GM23338 (cell line): ENCODE measurements at regions not wholly inside any gene's neighbourhood (a gene's known extent, or its start where the extent isn't known, plus 50 kb on each side); places are given as distances from the start of the nearest gene placed in this dataset.

Experiments used
- ATAC-seq: fragments of 200-7000 bp; cut with Tn5 transposase; 3 replicates; pipeline ENCODE4 v1.9.1; 2020
- DNase-seq: peaks from one replicate; pipeline ENCODE4 v3.0.0-alpha.2; 2015; ENCODE audit warnings: low spot score
- H2AFZ ChIP-seq: fragments of 200-600 bp; sonication (generic); 2 replicates; pipeline ENCODE4 v1.8.0; 2016; ENCODE audit warnings: antibody characterized with exemption, mild to moderate bottlenecking, moderate library complexity
- H3F3A ChIP-seq: fragments of 200-600 bp; sonication (generic); replicated peaks from 2 replicates; pipeline ENCODE4 v1.8.0; 2017; ENCODE audit warnings: antibody characterized with exemption, mixed run types, low read depth
- H3K27ac ChIP-seq: fragments of 200-600 bp; sonication (generic); 2 replicates; pipeline ENCODE4 v1.6.1; 2016; ENCODE audit warnings: low read depth
- H3K27me3 ChIP-seq: fragments of 200-600 bp; sonication (generic); 2 replicates; pipeline ENCODE4 v1.8.0; 2016; ENCODE audit warnings: mild to moderate bottlenecking, mixed run types, moderate library complexity; ENCODE audit not compliant: insufficient read depth
- H3K36me3 ChIP-seq: fragments of 200-600 bp; sonication (generic); 2 replicates; pipeline ENCODE4 v1.8.0; 2016; ENCODE audit warnings: mild to moderate bottlenecking; ENCODE audit not compliant: insufficient read depth
- H3K4me1 ChIP-seq: fragments of 200-600 bp; sonication (generic); 2 replicates; pipeline ENCODE4 v1.8.0; 2016; ENCODE audit warnings: mild to moderate bottlenecking, moderate library complexity; ENCODE audit not compliant: insufficient read depth
- H3K4me2 ChIP-seq: fragments of 200-600 bp; sonication (generic); 2 replicates; pipeline ENCODE4 v1.7.1; 2017; ENCODE audit warnings: mixed run types
- H3K4me3 ChIP-seq: fragments of 200-600 bp; sonication (generic); 2 replicates; pipeline ENCODE4 v1.6.1; 2016; ENCODE audit warnings: mixed run types
- H3K79me2 ChIP-seq: fragments of 200-600 bp; sonication (generic); replicated peaks from 2 replicates; pipeline ENCODE4 v1.8.0; 2017; ENCODE audit warnings: mild to moderate bottlenecking; ENCODE audit not compliant: insufficient read depth
- H3K9me2 ChIP-seq: fragments of 200-600 bp; sonication (generic); 2 replicates; pipeline ENCODE4 v1.8.0; 2017; ENCODE audit not compliant: insufficient read depth
- H4K20me1 ChIP-seq: fragments of 200-600 bp; sonication (generic); replicated peaks from 2 replicates; pipeline ENCODE4 v1.8.0; 2017; ENCODE audit warnings: mild to moderate bottlenecking; ENCODE audit not compliant: insufficient read depth
- H3K27ac Mint-ChIP-seq: 2 replicates; pipeline ENCODE4 v1.8.0; 2020; ENCODE audit warnings: inconsistent platforms, mild to moderate bottlenecking, moderate library complexity, mixed read lengths
- H3K27me3 Mint-ChIP-seq: 3 replicates; pipeline ENCODE4 v1.8.0; 2022; ENCODE audit warnings: low read depth, mild to moderate bottlenecking, moderate library complexity, mixed read lengths, inconsistent platforms; ENCODE audit not compliant: insufficient read depth, poor library complexity
- H3K36me3 Mint-ChIP-seq: 3 replicates; pipeline ENCODE4 v1.8.0; 2021; ENCODE audit warnings: low read depth, mild to moderate bottlenecking, inconsistent platforms, moderate library complexity, mixed read lengths
- H3K4me1 Mint-ChIP-seq: 3 replicates; pipeline ENCODE4 v1.8.0; 2020; ENCODE audit warnings: mild to moderate bottlenecking, inconsistent platforms, mixed read lengths
- H3K4me3 Mint-ChIP-seq: 3 replicates; pipeline ENCODE4 v1.8.0; 2021; ENCODE audit warnings: moderate library complexity, mild to moderate bottlenecking, inconsistent platforms, mixed read lengths
- H3K9me3 Mint-ChIP-seq: 3 replicates; pipeline ENCODE4 v1.8.0; 2020; ENCODE audit warnings: moderate library complexity, mild to moderate bottlenecking, inconsistent platforms, mixed read lengths
- CTCF ChIP-seq, 2 experiments: fragments of 200-600 bp in 1 of 2; sonication (generic) in 1 of 2; conservative IDR thresholded peaks; 2 replicates each; pipeline versions ENCODE4 v1.5.1 to v1.6.1; 2016 to 2017; ENCODE audit warnings: antibody characterized with exemption in 2 of 2, low read depth in 2 of 2, mild to moderate bottlenecking in 2 of 2, moderate library complexity in 1 of 2
- ETS1 ChIP-seq: IDR thresholded peaks from 2 replicates; pipeline ENCODE4 v1.6.1; 2016; ENCODE audit warnings: antibody characterized with exemption
- EZH2 ChIP-seq: fragments of 200-600 bp; sonication (generic); IDR thresholded peaks from one replicate; pipeline ENCODE4 v1.8.0; 2017; ENCODE audit warnings: antibody characterized with exemption, mild to moderate bottlenecking, low read depth; ENCODE audit not compliant: unreplicated experiment
- EZH2phosphoT487 ChIP-seq: fragments of 200-600 bp; sonication (generic); IDR thresholded peaks from one replicate; pipeline ENCODE4 v1.8.1; 2018; ENCODE audit warnings: antibody characterized with exemption; ENCODE audit not compliant: unreplicated experiment
- JUNB ChIP-seq: IDR thresholded peaks from one replicate; pipeline ENCODE4 v1.6.1; 2016; ENCODE audit warnings: antibody characterized with exemption; ENCODE audit not compliant: unreplicated experiment
- REST ChIP-seq: IDR thresholded peaks from one replicate; pipeline ENCODE4 v1.6.1; 2018; ENCODE audit warnings: antibody characterized with exemption; ENCODE audit not compliant: unreplicated experiment
- STAT1 ChIP-seq: IDR thresholded peaks from one replicate; pipeline ENCODE4 v1.6.1; 2016; ENCODE audit warnings: antibody characterized with exemption; ENCODE audit not compliant: unreplicated experiment
- ZNF114 ChIP-seq: fragments of 250-450 bp; sonication (Bioruptor Pico); IDR thresholded peaks from 2 replicates; pipeline ENCODE4 v1.5.0; 2020; ENCODE audit warnings: mild to moderate bottlenecking, moderate library complexity
- ZNF462 ChIP-seq: fragments of 250-450 bp; sonication (Bioruptor Pico); IDR thresholded peaks from 2 replicates; pipeline ENCODE4 v1.5.0; 2020; ENCODE audit warnings: mild to moderate bottlenecking, moderate library complexity

GRCh38 chr7:17722798-17723197, 217.5 kb downstream of the SNX13 start:
- Mint-ChIP-seq H3K27me3 (no peaks in the 10 kb centered on the region), H3K9me3 (no peaks in the 10 kb centered on the region), H3K4me1 (peaks cover 9% of the 10 kb centered on the region), H3K27ac (no peak overlapping the region), H3K36me3 (no peaks in the 10 kb centered on the region), H3K4me3 (no peak overlapping the region)
- peak overlapping the region; percentile 56 for H2AFZ ChIP-seq
- no peak overlapping the region for H3K27ac ChIP-seq
- H3K36me3 ChIP-seq, result no peaks in the 10 kb centered on the region
- H3F3A ChIP-seq, result no peaks in the 10 kb centered on the region
- no peak overlapping the region for H3K4me3 ChIP-seq
- H3K9me2 ChIP-seq, result no peaks in the 10 kb centered on the region
- H3K27me3 ChIP-seq, result no peaks in the 10 kb centered on the region
- no peak overlapping the region for H3K4me2 ChIP-seq
- no peaks in the 10 kb centered on the region for H3K4me1 ChIP-seq
- no peaks in the 10 kb centered on the region for H3K79me2 ChIP-seq
- no peaks in the 10 kb centered on the region for H4K20me1 ChIP-seq
- ATAC-seq, result no peak
- TF ChIP-seq ETS1 (no peak), ZNF462 (CRISPR knock-in tag) (no peak), STAT1 (no peak), REST (no peak), JUNB (no peak), ZNF114 (CRISPR knock-in tag) (no peak), CTCF (conservative IDR thresholded peaks at IDR 0.05; ENCODE audit: low read depth in 2 of 2) (no peak), EZH2phosphoT487 (no peak), EZH2 (no peak)
- no peak for DNase-seq
